Activated CD8-positive, alpha-beta memory T cell treated with anti-CD3 and anti-CD28 coated beads, Interleukin-2, amount 50 U/mL, for 24 hours (primary cell): ENCODE measurements at regions not wholly inside any gene's neighbourhood (a gene's known extent, or its start where the extent isn't known, plus 50 kb on each side); places are given as distances from the start of the nearest gene placed in this dataset.

ENCODE experiments used
- DNase-seq: peaks from one replicate; pipeline ENCODE4 v3.0.0-alpha.2; 2020; ENCODE audit errors: extremely low read depth

DNA sequence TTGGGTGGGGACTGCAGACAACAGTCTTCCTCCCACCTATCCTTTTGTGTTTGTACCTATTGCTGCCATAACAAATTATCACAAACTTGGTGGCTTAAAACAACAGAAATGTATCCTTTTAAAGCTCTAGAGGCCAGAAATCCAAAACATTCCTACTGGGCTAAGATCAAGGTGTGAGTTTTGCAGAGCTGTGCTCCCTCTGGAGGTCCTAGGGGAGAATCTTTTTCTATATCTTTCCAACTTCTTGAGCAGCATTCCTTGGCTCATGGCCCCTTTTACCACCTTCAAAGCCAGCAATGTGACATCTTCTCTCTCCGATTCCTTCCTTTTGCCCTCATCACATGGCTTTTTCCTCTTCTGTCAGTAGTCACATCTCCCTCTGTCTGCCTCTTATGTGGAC is 190.6 kb downstream of the TTC8 start:
- no peak for DNase-seq

DNA sequence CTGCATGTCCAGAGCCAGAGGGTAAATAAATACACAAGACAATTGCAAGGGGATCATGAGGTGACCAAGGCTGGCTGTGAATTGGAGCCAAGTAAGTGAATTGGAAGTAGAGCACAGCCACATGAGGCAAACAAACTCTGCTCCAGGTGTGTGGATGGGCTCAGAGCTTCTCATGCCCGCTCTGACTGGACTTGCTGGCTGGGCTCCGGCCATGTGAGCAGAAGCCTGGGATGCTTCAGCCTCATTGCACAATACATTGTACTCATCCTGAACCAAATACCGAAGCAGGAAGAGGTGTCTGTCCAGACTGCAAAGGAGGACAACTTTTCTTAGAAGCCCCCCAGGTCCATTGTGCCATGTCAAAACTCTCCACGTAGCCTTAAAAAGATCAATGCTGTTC is 193.0 kb downstream of the TTC8 start:
- no peak for DNase-seq

DNA sequence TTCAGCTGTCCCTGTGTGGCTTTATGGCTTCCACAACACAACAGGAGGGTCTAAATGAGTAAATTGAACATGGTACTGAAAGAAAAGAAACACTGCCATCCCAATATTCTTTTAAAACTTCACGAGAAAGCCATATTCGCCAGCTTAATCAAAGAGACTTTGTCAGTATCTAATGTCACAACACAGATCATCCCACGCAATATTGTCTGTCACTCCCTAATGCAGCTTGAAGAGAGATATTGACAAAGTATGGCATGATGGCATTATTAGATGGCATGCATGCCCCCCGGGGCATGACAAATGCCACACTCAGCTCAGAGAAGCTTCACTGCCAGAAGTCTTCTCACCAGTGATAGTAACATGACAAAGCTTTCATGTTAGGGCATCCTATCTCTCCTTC is 197.8 kb downstream of the TTC8 start:
- no peak for DNase-seq

DNA sequence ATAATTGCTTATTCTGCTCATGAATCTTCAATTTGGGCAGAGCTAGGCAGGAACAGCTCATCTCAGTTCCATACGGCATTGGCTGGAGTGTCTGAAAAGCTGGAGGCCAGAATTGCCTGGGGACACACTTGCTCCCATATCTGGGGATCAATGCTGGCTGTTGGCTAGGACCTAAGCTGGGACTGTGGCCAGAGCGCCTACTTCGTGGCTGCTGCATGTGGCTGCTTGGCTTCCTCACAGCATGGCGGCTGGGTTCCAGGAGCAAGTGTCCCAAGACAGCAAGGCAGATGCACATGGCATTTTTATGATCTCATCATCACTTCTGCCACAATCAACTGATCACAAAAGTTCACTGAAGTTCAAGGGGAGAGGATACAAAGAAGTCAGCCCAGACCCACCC is 200.2 kb downstream of the TTC8 start:
- no peak for DNase-seq

DNA sequence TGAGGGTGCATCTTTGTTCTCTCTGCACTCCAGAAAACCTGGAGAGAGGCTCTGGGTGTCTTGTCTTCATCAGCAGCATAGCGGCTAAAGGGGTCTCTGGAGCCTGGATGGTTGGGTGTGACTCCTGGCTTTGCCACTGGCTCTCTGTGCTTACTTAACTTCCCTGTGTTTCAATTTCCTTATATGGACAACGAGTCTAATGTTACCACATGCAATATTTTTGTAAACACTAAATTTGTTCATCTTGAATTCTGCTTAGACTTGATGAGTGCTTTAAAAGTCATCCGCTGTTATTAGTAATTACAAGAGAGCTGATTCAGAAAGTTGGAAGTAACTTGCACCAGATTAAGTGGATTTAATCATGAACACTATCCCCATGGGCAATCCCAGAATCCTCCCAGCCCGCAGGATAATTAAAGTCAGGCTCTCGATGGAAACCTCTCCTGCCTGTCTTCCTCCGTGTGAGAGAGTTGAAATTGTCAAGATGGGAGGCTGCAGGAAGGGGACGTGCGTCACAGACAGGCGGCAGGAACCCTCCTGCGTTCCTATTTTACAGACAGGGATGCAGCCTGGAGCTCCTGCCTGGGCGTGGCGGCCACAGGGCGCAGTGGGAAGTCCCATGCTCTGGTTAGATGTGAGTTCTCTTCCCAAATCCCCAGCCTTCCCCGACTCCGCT is 201.2 kb downstream of the TTC8 start:
- DNase-seq, result no peak

DNA sequence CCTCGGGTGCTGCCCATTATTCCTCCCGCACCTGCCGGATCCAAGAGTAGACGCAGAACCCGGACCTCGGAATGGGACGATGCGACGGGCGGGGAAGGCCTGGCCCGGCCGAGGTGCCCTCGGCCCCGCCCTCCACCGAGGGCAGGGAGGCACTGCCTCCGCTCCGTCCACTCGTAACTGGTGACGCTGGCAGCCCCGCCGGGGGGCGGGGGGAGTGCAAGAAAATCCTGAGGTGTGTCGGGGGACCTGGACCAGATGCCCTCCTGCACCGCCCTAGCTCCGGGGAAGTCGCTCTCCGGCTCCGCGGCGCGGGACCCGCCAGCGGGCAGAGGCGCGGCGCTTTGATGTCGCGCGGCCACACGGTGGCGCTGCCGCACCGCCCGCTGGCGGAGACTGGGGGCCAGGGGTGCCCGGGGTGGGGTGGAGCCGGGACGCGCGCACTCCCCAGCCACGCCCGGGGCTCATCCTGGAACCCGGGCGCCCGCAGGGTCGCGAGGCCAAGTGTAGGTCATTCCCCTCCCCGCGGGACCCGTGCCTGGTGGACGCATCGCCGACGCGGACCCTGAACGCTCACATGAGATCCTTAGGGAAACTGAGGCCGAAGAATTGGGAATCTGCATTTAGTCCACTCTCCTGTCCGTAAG is 202.8 kb downstream of the TTC8 start:
- DNase-seq, result no peak

DNA sequence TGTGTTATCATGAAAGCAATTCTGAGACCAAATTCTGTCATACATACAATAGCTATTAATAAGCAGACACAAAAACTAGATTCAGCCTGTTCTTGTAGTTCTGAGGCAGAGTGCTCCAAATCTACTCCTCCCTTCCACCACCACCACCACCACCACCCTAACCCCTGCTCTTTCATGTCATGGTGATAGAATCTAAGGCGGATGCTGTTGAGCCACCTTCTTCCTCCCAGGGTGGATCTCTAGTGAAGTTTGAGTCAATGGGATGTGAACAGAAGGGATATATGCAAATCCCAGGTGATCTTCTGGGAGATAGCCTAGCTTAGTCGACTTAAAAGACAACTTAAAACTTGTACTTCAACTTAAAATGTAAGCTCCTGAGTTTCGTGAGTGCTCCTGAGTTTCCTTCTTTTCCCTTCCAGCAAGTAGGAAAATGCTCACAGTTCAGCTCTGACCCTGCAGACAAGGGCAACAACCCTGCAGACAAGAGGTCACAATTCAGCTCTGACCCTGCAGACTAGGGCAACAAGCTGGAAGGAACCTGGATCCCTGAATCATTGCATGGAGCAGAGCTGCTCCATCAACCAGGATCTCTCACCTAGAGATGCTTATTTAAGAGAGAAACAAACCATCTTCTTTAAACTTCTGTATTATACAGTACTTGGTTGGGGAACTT is 204.1 kb downstream of the TTC8 start:
- no peak for DNase-seq

DNA sequence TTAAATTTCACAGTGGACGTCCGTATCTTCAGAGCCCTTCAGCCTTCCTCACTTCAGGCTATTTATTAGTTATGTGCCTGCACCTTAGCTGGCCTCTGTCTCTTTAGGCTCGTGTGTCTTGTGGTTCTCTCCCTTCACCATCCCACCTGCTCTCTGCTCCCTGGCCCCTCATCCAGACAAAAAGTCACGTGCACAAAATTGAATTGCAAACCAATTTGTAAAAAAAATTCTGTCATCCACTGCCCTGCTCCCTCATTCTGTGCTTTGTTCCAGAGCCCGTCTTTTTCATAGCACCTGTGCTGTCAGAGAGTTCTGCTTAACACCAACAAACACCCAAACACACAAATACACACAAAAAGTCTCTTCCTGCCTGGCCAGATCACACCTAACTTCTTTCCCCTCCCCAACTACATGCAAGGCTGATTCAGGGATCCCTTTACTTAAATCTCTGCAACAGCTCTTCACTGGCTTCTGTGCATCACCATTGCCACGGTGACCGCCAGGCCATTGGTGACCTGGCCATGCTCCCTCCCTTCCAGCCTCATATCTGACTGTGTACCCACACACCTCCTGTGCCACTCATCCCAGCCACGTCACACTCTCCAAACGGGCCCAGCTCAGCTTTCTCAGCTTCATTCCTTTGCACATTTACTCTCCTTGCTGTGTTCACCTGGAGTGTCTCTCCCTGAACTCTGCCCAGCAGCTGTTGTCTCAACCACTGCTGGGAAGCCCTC is 205.7 kb downstream of the TTC8 start:
- no peak for DNase-seq

DNA sequence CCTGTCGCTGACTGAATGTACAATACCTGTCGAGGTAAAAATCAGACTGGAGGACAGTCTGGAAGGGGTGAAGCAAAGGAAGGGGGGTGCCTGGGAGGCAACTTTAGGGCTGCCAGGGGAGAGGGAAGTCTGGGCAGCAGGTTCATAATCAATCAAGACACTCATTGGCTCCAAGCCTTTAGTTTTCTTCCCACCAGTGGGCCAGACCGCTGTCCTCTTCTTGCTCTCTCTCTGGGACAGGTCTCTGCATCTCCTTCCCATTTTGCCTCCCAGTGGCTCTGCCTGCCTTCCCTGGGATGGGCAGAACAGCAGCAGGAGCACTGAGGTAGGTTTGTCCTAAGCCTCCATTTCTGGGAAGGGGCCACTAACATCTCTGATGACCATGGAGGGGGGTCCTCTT is 206.5 kb downstream of the TTC8 start:
- no peak for DNase-seq

DNA sequence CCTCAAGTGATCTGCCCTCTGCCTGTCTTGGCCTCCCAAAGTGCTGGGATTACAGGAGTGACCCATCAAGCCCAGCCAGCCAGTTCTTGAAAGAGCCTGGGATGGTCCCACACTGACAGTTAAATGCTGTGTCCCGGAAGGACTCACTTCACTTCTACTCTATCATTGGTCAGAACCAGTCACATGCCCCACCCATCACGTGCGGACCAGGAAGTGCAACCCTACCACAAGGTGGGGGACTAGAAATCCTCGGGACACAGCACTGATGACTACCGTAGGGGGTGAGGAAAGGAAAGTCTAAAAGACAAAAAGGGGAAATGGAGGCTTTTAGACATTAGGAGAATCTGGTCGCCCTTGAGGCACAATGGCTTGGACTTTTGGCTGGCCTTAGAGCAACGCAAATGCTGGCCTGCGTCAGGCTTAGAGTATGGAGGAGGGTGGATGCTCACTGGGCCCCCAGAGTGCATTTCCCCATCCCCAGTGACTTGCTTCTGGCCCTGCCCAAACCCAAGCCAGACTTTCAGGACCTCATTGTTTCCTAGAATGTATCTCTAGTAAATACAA is 207.7 kb downstream of the TTC8 start:
- no peak for DNase-seq

DNA sequence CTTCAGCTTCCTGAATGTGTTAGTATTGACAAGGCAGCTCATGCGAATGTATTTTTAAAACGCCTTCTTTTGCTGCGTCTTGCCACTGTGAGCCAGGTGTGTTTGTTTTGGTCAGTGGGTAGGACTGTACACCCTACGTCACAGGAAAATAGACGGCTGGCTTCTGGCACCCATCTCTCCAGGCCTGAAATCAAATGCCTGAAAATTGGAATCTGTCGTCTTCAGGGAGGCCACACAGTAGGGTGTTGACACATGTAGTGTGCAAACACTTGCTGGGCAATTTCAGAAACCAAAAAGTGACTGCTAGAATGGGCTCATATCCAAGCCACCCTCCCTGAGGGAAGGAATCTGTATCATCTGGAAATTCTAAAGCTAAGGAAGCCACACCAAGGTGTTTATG is 209.3 kb downstream of the TTC8 start:
- DNase-seq, result no peak

DNA sequence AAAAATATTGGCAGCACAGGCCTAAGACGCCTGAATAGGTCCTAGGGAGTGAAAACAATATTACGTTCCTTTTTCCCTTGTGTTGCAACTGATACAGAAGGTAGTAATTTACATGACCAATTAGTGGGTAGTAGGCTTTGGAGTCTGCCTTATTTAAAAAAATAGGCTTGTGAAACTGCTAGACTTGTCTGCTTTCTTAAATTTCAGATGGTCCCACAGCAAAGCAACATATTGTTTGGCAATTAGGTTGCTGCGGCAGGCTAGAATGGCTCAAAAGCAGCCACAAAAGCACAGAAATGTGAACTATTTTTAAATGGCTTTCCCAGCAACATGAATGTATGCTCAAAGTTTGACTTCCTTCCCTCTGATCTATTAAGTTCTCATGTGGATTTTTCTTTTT is 211.9 kb downstream of the TTC8 start:
- no peak for DNase-seq

DNA sequence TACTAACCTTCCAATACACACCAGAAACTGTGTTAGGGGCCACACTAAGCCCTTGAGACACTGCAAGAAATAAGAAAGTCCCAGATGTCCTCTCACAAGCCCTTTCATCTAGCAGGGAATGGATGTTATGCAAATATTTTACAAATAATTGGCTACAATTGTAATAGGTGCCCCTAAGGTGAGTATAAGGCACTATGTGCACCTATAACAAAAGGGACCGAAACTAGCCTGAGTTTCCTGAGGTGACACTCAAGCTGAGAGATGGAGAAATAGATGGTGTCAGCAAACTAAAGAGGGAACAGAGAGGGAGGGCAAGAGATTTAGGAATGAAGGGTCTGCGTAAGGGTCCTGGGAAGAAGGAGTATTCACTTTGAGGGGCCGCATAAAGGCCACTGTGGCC is 212.6 kb downstream of the TTC8 start:
- DNase-seq, result no peak

DNA sequence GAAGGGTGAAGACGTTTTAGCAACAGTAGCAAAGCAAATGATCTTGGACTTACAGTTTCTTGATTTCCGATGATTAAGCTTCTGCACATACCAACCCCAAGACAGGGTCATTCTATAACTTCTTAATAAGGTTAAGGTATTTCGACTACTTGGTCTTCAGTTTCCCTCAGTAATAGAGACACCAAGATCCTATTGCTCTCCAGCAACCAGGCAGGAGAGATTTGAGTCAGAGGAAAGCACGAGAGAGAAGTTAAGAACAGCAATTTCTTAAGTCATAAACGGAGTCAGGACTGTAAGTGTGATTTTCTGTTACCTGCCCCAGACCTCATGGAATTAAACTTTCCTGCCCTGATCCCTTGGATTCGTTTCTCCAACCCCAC is 215.6 kb downstream of the TTC8 start:
- DNase-seq, result no peak

DNA sequence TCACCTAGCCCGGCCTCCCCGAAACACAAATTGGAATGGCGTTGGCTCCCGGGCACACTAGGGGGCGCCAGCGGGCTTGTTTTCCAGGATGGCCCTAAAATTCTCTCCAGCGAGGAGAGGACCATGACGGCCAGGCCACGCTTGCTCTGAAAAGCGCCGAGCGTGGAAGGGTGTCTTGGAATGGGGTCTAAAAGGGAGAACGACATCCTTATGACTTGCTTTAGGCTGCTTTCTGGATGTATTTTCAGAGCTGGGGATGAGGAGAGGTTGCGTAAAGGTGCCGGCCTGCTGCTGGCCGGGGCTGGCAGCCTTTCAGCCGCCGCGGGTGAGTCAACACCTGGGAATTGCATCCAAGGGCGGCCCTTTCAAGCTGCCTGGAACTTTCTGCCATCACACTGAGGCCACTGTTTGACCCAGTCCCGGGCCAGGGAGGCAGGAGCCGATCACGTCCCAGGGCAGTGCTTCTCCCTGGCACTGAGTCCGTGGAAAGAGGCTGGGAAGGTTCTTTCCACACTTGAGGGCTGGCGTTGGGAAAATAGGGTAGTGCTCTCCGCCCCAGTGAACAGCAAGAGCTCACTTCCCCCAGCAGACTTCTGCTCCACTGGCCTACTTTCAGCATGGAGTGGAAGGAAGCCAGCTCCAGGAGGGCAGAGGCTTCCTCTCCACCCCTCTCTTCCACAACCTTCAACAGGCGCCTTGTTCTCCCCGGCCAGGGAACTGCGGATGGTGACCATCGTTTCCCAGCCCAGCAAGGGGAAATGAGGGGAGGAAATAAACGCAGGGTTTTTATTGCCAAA is 216.2 kb downstream of the TTC8 start:
- DNase-seq, result peak; percentile 43

DNA sequence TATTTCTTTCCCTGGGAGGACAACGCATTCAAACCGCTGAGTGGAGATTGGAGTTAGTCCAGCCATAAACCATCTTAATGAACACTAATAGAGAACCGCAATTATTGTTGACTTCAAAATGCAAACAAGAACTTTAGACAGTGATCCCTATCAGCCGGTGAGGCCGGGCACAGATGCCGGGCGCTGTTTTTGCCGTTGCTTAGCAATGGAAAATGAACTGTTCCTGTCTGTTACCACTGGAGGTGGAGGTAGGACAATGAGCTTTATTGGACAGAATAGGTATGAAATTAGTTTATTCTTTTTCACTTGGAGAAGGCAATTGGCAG is 216.8 kb downstream of the TTC8 start:
- DNase-seq, result no peak

DNA sequence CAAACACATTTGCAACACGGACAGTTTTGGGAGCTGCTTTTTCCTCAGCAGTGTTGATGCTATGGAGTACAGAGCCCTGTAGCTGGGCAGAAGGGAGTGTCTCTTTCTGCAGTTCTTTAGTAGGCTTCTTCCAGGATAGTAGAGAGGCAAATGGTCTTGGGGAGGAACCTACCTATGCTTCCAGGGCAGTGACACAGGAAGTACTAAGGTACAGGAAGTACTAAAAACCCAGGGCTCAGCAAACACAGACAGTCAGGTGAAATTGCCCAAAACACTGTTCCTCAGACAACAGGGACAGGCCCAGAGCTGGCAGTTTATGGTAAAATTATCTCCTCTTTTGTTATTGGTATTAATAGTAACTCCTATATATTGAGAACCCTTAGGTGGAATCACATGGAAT is 217.6 kb downstream of the TTC8 start:
- DNase-seq, result no peak

DNA sequence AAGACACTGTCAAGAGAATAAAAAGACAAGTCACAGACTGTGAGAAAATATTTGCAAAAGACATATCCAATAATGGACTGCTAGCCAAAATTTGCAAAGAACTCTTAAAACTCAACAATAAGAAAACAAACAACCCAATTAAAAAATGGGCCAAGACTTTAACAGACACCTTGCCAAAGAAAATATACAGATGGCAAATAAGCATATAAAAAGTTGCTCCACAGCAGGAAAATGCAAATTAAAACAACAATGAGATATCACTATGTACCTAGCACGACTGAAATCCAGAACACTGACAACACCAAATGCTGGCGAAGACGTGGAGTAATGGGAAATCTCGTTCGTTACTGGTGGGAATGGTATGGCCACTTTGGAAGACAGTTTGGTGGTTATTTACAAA is 228.9 kb downstream of the TTC8 start:
- no peak for DNase-seq

DNA sequence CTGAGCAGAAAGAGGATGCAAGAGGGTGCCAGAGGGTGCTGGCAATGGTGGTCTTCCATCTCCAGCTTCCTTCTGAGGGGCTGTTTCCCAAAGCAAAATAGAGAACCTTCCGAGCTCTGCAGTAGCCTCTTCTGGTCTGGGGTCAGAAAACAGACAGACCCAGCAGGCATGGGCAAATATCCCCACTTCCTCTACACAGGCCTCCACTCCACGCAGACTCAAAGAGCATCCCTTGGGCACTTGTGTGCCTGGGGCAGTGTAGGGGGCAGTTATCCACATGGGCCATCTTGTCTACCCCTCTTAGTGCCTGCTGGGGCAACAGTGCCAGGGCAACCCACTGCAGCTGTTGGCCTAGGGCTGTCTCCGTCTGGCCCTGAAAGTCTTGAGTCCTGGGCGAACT is 231.9 kb downstream of the TTC8 start:
- DNase-seq, result no peak

DNA sequence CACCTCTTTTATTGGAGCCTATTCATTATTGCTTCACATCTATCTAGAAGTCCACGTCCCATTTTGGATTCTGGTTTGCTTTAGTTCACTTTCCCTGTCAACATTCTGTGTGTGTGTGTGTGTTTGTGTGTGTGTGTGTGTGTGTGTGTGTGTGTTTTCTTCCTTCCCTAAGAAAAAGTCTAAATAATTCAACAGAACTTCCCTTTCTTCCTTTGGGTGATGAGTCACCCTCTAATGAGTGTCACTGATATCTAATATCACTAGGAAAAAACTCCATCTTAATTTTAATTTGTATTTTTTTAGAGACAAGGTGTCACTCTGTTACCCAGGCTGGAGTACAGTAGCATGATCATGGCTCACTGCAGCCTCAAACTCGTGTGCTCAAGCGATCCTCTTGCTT is 234.2 kb downstream of the TTC8 start:
- DNase-seq, result no peak

DNA sequence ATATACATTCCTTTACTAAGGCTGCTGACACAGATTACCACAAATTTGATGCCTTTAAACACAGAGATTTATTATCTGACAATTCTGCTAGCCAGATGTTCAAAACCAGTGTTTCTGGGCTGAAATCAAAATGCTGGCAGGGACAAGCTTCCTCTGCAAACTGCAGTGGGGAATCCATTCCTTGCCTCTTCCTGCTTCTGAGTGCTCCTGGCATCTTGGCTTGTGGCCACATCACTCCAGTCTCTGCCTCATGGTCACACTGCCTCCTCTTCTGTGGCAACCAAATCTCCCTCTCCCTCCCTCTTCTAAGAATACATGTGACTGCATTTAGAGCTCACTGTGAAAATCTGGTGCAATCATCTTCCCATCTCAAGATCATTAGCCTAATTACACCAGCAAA is 235.7 kb downstream of the TTC8 start:
- no peak for DNase-seq

DNA sequence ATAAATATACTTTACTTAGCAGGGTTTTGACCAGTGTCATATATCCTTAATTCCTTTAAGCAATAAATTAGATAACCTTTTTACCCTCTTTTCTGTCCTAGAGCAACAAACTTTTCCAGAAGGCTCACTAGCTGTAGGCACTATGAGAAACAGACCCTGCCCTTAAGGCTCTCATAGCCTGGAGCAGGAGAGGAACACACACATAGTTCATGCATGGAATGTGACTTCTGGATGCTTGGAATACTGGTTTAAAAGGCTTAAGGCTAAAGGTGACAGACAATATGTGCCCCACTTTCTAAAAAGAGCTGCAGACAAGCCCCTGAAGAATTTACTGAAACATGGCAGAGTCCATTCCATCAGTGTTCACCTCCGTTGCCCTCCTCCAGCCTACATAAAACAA is 237.2 kb downstream of the TTC8 start:
- DNase-seq, result no peak
